H1 (cell line): ENCODE measurements at regions not wholly inside any gene's neighbourhood (a gene's known extent, or its start where the extent isn't known, plus 50 kb on each side); places are given as distances from the start of the nearest gene placed in this dataset.

Experiments
- E2F6 ChIP-seq: IDR thresholded peaks from 2 replicates; pipeline ENCODE4 v1.6.1; 2012; ENCODE audit warnings: inconsistent platforms
- EZH2 ChIP-seq: fragments of 200-600 bp; sonication (generic); IDR thresholded peaks from 2 replicates; pipeline ENCODE4 v1.7.1; 2012; ENCODE audit warnings: low read depth, mild to moderate bottlenecking, moderate library complexity, low read length, inconsistent platforms; ENCODE audit not compliant: severe bottlenecking
- RBBP5 ChIP-seq: IDR thresholded peaks from 2 replicates; pipeline ENCODE4 v1.7.1; 2012; ENCODE audit warnings: low read depth, mild to moderate bottlenecking, inconsistent platforms, low read length, moderate library complexity, borderline replicate concordance
- TF ChIP-seq, protein P1 (sequence below), 3 experiments: IDR thresholded peaks; 1 replicate in 2 of 3; 2 replicates in 1 of 3; pipeline versions ENCODE4 v1.5.1 to v1.6.1; 2011; ENCODE audit warnings: low read length in 3 of 3, mild to moderate bottlenecking in 3 of 3, inconsistent platforms in 2 of 3, low read depth in 1 of 3, moderate library complexity in 1 of 3; ENCODE audit not compliant: insufficient read depth in 1 of 3; ENCODE audit errors: control extremely low read depth in 1 of 3

DNA sequence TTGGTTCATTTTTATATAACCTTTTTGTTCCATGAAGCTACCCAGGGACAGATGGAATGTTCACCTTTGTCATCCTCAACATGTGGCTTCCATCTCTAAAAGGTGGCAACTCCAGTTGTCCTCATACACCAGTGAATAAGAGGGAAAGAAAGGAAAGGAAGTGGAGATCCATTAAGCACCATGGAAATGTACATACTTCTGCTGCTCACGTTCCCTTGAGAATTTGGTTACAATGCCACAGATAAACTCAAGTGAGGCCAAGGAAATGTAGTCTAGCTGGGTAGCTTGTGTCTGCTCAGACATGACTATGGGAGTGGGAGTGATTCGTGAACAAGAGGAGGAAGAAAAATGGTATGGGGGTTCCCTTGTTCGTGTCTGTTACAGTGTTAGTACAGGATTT lies 237.1 kb upstream of the FAM3C start (continued):
- TF ChIP-seq, protein P1, sequence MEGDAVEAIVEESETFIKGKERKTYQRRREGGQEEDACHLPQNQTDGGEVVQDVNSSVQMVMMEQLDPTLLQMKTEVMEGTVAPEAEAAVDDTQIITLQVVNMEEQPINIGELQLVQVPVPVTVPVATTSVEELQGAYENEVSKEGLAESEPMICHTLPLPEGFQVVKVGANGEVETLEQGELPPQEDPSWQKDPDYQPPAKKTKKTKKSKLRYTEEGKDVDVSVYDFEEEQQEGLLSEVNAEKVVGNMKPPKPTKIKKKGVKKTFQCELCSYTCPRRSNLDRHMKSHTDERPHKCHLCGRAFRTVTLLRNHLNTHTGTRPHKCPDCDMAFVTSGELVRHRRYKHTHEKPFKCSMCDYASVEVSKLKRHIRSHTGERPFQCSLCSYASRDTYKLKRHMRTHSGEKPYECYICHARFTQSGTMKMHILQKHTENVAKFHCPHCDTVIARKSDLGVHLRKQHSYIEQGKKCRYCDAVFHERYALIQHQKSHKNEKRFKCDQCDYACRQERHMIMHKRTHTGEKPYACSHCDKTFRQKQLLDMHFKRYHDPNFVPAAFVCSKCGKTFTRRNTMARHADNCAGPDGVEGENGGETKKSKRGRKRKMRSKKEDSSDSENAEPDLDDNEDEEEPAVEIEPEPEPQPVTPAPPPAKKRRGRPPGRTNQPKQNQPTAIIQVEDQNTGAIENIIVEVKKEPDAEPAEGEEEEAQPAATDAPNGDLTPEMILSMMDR (IDR thresholded peaks at IDR 0.05; ENCODE audit: control extremely low read depth in 1 of 3, insufficient read depth in 1 of 3, low read depth in 1 of 3, low read length in 3 of 3): no peak
- TF ChIP-seq E2F6 (no peak), EZH2 (no peak), RBBP5 (no peak)
